Thoracic aorta (tissue), 2 donors: ENCODE measurements at regions not wholly inside any gene's neighbourhood (a gene's known extent, or its start where the extent isn't known, plus 50 kb on each side); places are given as distances from the start of the nearest gene placed in this dataset.

ENCODE experiments used
- ATAC-seq: fragments of 150-250 bp; one replicate; pipeline ENCODE4 v1.8.0; 2017; ENCODE audit warnings: low read depth; ENCODE audit not compliant: insufficient number of reproducible peaks, low FRiP score
- DNase-seq: peaks from one replicate; pipeline ENCODE4 v3.0.0-alpha.2; 2020; ENCODE audit warnings: low spot score
- H3K27ac ChIP-seq, 2 donors: fragments of 200-600 bp; sonication (generic); 1 replicate in 1 of 2; 2 replicates in 1 of 2; pipeline ENCODE4 v1.5.1; 2016; ENCODE audit warnings: mild to moderate bottlenecking in 2 of 2, moderate library complexity in 2 of 2
- H3K27me3 ChIP-seq: fragments of 200-600 bp; sonication (generic); replicated peaks from 2 replicates; pipeline ENCODE4 v1.6.0; 2016; ENCODE audit warnings: mild to moderate bottlenecking; ENCODE audit not compliant: insufficient read depth
- H3K36me3 ChIP-seq: fragments of 200-600 bp; sonication (generic); one replicate; pipeline ENCODE4 v1.5.1; 2016
- H3K4me1 ChIP-seq, 2 donors: fragments of 200-600 bp; sonication (generic); 1 replicate in 1 of 2; 2 replicates in 1 of 2; pipeline versions ENCODE4 v1.5.1 to v1.6.0; 2016; ENCODE audit warnings: low read depth in 2 of 2, mild to moderate bottlenecking in 1 of 2; ENCODE audit not compliant: control insufficient read depth in 1 of 2
- H3K4me3 ChIP-seq: fragments of 200-600 bp; sonication (generic); 2 replicates; pipeline ENCODE4 v1.5.1; 2016; ENCODE audit warnings: mild to moderate bottlenecking
- H3K9me3 ChIP-seq: fragments of 200-600 bp; sonication (generic); 2 replicates; pipeline ENCODE4 v1.5.1; 2016
- CTCF ChIP-seq: fragments of 200-600 bp; sonication (generic); IDR thresholded peaks from one replicate; pipeline ENCODE4 v1.5.1; 2019; ENCODE audit warnings: antibody characterized with exemption

- H3K27ac ChIP-seq = no peak overlapping the region
- TF ChIP-seq CTCF = no peak
- no peak overlapping the region for H3K4me3 ChIP-seq
- no peaks in the 10 kb centered on the region for H3K9me3 ChIP-seq
- ATAC-seq (no peak), DNase-seq (no peak)
- H3K27me3 ChIP-seq = no peaks in the 10 kb centered on the region
- H3K36me3 ChIP-seq = no peaks in the 10 kb centered on the region
- peaks cover 0 to 6% of the 10 kb centered on the region in 2 donors for H3K4me1 ChIP-seq
These were observed 204.2 kb downstream of the PTGER3 start for GRCh38 chr1:70843452-70843851.

GRCh38 chr1:70847013-70847412, 200.6 kb downstream of the PTGER3 start:
- no peaks in the 10 kb centered on the region for H3K9me3 ChIP-seq
- no peak overlapping the region for H3K27ac ChIP-seq
- TF ChIP-seq CTCF = no peak
- no peaks in the 10 kb centered on the region for H3K36me3 ChIP-seq
- no peaks in the 10 kb centered on the region for H3K27me3 ChIP-seq
- ATAC-seq (no peak), DNase-seq (no peak)
- peaks cover 0 to under 1% of the 10 kb centered on the region in 2 donors for H3K4me1 ChIP-seq
- H3K4me3 ChIP-seq = no peak overlapping the region

- Histone ChIP-seq H3K4me1 (no peaks in the 10 kb centered on the region), H3K36me3 (no peaks in the 10 kb centered on the region), H3K4me3 (no peak overlapping the region), H3K27me3 (no peaks in the 10 kb centered on the region), H3K27ac (no peak overlapping the region), H3K9me3 (no peaks in the 10 kb centered on the region)
- DNase-seq (no peak), ATAC-seq (no peak)
- TF ChIP-seq CTCF = no peak
These were observed 192.4 kb downstream of the PTGER3 start for GRCh38 chr1:70855203-70855602.

GRCh38 chr1:70856201-70856600, 191.4 kb downstream of the PTGER3 start:
- Histone ChIP-seq H3K27ac (no peak overlapping the region), H3K9me3 (no peaks in the 10 kb centered on the region), H3K4me1 (no peaks in the 10 kb centered on the region), H3K4me3 (no peak overlapping the region), H3K27me3 (no peaks in the 10 kb centered on the region), H3K36me3 (no peaks in the 10 kb centered on the region)
- TF ChIP-seq CTCF = no peak
- DNase-seq (no peak), ATAC-seq (no peak)

- no peak for TF ChIP-seq CTCF
- no peak for DNase-seq
These were observed 184.4 kb downstream of the PTGER3 start for GRCh38 chr1:70863239-70863638.

More at GRCh38 chr1:70863239-70863638, 184.4 kb downstream of the PTGER3 start:
- Histone ChIP-seq H3K36me3 (no peaks in the 10 kb centered on the region), H3K27ac (no peak overlapping the region), H3K4me1 (no peaks in the 10 kb centered on the region), H3K4me3 (no peak overlapping the region), H3K9me3 (no peaks in the 10 kb centered on the region), H3K27me3 (no peaks in the 10 kb centered on the region)
- ATAC-seq = no peak
